Germinal center (tissue), 1 donor: ENCODE measurements at regions not wholly inside any gene's neighbourhood (a gene's known extent, or its start where the extent isn't known, plus 50 kb on each side); places are given as distances from the start of the nearest gene placed in this dataset.
"Not testable (repeated sequence)": the region's sequence is repeated elsewhere in the genome, so short reads cannot be mapped to it uniquely, and the experiment has no call there.

Experiments
- DNase-seq: peaks from one replicate; pipeline ENCODE4 v3.0.0; 2012; ENCODE audit warnings: mixed read lengths, low spot score

DNA sequence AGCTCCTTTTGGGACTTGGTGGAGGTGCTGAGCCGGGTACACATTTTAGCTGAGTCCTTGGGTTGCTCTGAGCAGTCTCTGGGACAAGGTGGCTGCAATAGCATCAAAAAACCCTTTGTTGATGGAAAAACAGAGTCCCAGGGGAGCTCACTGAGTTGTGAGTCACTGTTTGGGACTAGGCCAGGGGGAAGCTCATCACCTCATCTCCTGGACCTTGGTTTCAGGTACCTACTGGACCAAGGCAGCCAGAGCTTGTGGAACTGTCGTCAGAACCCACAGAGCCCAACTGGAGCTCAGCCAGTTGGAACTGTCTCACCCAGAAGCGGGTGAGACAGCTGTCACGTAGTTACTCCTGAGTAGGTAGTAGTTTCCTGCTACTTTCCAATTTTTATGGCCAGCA lies 146.7 kb downstream of the HLX start:
- no peak for DNase-seq

DNA sequence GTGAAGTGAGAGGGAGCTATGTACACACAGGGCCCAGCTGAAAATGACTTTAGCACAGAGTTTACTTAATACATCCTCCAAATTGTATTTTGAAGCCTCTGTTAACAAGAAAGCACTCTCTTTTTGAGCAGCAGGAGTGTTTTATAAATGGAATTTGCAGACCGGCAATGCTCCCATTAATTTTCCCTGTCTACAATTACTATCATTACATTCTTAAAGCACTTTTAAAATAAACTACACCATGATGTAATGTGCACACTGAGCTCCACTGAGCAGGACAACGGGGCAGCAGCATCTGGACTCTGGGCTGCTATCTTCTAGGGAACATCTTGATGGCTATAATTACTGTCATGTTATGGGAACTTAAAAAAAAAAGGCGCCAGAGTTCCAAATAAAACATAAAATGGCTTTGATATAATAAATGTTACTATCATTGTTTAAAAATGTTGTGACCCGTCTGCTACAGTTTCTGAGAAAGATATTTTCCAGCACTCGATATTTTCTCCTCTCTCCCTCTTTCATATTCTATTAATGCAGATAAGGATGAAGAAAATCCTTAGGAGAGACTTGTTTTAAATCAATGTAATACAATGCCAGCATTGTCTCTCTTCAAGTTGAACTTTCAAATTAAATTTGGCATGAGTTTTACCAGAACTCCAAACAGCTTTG lies 150.9 kb downstream of the HLX start:
- no peak for DNase-seq

DNA sequence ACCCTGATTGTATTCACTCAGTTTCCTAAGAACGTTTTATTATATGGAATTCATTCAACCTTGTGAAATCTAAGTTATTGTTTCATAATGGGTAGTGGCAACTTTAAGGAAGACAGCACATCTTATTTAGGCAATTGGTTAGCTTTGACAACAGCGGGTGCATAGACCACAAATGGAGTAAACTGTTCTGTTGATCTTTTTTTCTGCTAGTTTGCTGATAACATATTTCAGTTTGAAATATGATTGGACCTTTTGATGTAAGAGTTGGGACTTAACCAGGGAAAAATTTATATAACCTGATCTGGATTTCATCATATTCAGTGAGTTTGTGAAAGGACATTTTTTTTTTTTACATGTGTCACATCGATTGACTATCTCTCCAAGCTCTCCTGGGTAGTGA lies 151.7 kb downstream of the HLX start:
- DNase-seq, result no peak

DNA sequence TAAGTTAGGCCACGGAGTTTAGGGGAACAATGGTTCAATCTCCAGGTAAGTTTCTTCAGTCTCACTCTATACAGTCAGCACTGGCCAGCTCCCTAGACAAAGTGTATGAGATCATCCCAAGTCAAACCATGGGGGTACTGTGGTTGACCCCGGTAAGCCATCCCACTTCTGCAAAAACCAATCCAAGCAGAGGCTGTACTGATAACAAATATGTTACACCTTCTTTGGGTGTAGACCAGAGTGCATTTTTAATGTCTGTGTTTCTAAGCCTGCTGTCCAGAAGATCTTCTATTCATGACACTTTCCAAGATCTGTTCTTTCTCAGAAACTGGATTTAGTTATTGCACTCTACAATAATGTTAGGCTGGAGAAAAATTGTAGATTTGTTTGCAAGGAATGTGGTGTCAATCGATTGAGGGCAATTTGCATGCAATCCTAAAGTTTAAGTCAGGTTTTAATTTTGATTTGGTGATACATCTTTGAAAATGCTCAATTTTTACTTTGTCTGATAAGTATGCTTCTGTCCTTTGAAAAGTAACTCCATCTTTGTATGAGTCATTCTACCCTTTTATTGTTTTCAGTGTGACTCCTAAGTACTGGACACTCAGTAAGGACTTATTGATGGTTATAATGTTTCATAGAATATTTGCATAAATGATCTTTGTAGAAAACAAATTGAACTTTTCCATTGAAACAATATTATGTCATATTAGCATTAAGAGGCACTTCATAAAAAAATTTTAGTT lies 152.4 kb downstream of the HLX start:
- no peak for DNase-seq

DNA sequence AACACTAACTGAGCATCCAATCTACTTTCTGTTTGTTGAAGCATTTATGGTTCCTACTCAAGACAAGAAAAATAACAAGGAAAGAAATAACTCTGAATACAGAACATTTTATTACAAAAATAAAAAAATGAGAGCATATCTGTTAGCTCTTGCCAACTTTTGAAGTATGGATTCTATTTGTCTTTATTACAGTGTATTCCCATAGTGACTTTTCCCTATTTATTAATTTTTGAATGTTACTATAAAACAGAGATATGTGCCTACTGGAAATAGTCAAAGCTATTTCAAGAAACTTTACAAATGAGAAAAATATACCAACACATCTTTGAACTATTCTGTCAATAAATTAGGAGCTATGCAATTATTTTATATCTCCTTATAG lies 153.0 kb downstream of the HLX start:
- DNase-seq, result no peak

DNA sequence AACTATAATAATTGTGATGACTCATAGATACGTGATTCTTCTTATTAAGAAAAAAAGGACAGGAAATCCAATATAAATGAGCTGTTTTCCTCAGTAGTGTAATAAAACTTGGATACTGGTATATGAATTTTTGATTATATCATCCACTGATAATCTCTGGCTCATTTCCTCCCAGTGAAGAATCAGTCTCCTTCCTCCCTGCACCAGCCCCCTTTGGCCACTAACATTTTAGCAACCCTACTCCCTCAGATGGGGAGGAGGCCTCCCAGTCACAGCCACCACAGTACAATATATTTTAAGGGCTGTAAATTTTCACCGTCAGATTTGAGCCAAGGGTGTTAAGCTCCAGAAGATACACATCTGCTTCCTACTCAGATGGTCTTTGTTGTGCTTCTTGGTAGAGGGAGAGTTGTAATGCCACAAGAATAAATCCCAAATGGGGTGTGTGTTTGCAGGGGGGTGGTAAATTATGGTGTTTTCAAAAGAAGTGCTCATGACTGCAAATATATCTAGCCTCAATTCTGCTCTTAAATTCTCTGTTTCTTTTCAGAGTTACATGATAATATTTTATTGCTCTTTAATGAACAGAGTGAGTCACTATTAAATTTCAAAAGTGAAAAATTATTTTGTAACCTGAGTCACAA lies 153.5 kb downstream of the HLX start:
- DNase-seq, result no peak

DNA sequence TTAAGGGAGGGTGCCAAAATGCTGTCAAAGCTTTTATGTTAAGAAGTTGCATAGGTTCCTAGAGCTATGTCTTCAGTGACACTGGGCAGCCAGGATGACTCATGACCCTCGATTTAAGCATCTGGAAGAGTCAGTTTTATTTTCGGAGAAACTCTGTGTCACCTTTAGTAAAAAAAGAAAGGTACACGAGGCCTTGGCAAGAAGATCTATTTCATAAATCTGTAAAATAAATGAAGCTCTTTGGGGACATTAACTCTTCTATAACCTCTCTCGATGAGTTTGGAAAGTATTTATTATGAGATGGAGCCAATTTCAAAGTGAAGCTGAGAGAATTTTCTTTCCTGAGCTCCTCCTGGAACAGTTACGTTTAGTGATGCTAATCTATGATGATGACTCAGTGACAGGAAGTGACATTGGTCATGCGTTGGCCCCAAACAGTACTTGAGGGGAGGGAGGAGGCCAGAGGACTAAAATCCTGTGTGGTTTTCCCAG lies 156.5 kb downstream of the HLX start:
- no peak for DNase-seq

DNA sequence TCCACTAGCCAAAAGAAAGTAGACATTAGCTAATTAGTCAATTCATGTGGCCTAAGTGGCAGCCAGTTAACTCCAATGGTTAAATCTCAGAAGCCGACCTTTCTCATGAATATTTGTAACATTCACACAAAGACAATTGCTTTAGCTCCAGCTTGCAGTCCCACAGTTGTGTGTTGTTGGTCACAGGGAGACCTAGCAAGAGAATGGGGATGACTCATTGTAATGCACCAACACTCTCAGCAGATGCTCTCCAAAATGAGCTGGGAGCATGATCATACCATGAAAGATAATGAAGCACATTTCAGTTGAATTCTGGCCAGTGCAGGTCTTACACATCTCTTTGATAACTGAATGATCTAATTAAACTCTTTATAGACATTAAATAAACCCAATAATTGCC lies 160.4 kb downstream of the HLX start:
- DNase-seq, result no peak

DNA sequence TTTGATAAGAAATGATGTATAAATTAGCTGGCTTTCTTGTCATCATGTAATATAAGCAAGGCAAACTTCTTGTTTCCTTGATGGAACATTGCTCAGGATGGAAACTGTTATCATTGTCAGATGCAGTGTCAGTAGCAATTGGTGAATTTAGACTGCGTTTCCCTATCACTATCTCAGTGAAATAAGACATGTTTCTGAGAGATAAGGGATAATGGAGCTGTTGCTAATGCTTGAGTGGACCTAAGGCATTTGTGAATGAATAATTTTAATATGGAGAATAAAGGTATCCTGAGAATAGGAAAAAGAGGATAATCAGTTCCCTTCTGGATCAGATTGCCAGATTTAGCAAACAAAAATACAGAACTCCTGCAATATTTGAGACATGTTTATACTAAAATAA lies 160.9 kb downstream of the HLX start:
- DNase-seq, result no peak

DNA sequence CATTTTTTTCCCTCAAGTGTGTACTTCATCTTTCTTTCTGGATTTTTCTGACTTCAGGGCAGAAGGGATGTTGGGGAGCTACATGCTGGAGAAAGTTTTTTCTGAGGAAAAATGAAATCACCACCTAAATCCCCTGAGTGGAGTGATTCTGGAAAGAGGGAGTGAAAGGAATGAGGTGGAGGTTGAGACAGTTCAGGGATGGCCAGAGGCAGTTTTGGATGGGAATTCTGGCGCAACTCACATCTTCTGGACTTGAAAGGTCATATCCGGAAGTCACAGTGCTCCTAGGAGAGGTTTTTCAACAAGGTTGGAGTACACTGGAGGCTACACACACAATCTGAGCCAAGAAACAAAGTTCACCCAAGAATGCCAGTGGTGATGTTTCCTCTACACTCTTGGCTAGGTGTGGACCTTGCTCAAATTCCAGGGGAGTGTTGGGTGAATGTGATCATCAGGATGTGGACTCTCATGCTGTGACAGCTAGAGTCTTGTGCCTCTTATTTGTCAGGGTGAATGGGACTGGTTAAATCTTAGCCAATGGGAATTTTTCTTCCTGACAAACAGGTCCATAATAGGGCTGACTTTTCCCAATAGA lies 161.5 kb downstream of the HLX start:
- no peak for DNase-seq

DNA sequence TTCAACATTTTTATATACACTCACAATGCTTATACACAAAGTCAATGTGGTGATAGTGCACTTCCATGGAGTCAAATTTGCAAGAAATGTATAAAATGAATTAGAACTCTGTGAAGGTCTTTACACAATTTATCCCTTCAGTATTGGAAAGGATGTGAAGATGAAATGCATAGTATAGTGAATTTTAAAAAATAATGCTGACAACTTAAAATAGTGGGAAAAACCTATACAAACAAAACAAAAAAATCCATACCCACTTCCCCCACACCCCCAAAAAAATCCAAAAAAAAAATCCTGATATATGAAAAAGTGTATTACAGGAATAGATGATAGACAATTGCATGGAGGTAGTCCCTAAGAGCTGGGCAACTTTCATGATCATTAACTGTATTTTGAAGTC lies 165.3 kb downstream of the HLX start:
- DNase-seq, result no peak

DNA sequence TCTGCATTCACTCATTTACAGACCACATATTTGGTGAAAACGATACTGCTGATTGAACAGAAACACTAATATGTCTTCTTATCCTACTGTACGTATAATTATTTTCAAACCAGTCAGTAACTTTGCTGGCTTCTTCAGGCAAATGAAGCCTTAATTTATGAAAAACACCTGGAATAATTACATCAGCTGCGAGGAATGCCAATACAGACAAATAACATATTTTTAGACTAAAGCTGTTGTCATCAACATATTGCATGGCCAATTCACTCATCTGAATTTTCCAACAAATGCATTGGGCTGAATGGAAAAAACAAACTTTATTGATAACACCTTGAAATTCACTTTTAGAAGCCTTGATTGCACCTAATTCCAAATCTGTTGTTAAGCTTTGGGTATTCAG lies 165.9 kb downstream of the HLX start:
- no peak for DNase-seq

DNA sequence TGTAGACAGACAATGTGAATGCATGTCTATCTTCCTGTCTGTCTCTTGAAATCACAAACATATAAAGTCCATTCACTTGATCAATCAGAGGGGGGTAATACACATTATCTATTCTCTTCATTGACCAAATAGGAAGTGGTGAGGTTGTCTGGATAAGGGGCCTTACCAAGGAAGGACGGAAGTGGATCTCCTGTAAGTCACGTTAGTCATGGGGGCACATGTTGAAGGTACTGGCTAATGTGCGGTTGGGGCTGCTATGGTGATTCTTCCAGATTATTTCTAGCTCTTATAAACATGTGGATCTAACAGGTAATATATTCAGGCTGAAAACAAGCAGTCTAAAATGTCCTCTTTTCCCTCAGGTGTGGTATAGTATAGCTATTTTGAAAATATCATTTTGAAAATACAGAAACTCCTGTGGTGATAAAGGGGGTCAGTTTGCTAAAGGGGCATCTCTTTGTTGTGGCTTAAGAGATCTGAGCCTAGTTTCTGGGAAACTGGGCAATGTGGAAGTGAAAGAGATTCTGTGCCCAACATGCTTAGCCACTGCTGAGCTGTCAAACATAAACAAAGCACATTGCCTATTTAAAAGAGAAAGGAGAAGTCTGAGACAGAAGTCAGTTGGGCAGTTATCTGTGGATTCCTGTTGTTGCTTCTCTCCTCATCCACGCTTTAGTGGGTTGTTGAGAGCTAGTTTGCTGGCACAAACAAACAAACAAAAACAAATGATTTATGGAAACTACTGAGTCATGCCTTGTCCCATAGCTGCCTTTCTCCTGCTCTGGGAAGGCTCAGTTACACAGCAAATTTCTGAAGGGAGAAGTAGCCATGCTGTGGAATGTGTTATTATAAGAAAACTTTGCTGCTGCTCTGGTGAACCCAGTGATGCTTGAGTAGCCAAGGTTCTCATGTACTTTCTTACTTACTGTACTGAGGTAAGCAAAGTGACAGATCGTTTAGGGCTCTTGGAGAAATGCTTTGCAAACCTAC lies 166.9 kb downstream of the HLX start:
- DNase-seq, result peak; percentile 67

DNA sequence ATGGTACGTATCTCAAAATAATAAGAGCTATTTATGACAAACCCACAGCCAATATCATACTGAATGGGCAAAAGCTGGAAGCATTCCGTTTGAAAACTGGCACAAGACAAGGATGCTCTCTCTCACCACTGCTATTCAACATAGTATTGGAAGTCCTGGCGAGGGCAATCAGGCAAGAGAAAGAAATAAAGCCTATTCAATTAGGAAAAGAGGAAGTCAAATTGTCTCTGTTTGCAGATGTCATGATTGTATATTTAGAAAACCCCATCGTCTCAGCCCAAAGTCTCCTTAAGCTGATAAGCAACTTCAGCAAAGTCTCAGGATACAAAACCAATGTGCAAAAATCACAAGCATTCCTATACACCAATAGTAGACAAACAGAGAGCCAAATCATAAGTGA lies 172.1 kb downstream of the HLX start:
- DNase-seq, result not testable (repeated sequence)

DNA sequence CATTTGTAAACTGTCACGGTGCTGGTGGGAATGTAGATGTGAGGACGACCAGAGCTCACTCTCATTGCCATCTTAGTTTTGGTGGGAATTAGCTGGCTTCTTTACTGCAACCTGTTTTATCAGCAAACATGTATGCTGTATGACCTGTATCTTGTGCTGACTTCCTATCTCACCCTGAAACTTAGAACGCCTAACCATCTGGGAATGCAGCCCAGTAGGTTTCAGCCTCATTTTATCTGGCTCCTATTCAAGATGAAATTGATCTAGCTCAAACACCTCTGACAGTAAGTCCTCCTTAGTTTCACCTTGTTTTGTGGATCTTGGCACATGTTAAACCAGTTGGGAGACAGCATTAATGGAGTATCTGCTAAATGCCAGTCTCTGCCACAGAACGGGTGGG lies 174.6 kb downstream of the HLX start:
- DNase-seq, result no peak

DNA sequence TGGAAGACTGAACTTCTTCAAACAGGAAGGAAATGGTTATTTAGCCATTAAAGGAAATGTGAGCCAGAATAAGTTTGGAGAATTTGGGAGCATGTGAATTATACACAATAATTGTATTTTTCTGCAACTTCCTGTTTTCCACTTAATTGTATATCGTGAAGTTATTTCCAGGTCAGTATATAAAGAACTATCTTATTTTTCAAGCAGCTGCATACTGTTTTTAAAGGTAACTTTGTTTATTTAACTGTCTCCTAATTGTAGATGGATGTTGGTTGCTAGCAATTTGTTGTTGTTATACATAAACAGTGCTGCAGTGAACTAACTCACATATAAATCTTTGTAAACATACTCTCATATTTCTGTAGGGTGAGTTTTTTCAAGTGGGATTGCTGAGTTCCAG lies 180.3 kb downstream of the HLX start:
- no peak for DNase-seq

DNA sequence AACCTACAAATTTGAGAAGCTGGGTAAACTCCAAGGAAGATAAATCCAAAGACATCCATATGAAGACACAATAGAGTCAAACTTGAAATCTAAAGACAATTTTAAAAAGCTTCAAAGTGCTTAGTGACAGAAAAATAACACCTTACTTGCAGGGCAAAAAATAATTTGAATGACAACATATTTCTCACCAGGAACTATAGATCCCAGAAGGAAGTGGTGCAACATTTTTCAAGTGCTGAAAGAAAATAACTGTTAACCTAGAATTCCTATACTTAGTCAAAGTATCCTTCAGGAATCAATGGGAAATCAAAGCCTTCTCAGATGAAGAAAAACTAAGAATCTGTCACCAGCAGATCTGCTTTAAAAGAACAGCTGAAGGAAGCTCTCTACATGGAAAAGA lies 184.4 kb downstream of the HLX start:
- DNase-seq, result no peak

DNA sequence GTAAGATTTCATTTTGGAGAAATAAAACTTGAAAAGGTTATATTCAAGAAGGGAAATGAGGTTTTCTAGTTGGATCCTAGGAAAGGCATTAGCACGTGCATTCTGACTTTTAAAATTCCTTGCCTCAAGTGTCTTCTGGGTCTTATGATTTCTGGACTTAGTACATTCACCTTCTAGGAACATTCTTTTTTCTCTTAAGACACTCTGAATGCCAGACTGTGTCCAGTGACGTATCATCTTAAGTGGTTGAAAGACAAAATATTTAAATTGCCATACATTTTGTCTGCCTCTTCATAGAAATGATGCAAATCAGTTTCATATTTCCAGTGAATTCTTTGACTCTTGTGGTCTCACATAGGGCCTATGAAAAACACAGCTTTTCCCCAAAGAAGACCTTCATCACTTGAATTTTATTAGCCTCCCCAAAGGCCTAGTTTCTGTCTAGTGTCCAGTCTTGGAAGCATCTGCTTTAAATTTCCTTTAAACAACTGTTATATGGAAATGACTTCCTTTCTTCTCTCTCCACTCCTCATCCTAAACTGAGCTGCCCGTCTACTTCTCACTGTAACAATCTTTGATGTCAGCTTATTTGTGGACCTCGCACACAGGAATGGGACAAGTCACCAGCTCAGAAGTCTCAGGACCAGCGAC lies 187.2 kb downstream of the HLX start:
- DNase-seq, result no peak

DNA sequence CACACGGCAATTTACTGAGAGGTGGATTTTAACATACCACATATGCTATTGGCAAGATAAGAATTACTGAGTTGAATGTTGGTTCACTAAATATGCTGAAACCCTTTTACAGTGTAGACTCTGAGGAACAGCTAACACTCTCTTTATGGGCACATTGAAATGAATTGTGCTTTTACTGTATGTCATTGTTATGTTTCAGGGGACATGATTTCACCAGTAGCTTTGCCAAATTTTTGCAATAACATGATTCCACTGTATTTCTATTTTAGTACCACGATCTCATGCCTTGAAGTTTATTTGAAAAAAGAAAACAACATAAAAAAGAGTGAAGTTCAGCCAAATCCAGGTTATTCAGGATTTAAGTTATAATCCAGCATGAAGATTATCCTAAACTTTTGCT lies 188.5 kb downstream of the HLX start:
- no peak for DNase-seq

DNA sequence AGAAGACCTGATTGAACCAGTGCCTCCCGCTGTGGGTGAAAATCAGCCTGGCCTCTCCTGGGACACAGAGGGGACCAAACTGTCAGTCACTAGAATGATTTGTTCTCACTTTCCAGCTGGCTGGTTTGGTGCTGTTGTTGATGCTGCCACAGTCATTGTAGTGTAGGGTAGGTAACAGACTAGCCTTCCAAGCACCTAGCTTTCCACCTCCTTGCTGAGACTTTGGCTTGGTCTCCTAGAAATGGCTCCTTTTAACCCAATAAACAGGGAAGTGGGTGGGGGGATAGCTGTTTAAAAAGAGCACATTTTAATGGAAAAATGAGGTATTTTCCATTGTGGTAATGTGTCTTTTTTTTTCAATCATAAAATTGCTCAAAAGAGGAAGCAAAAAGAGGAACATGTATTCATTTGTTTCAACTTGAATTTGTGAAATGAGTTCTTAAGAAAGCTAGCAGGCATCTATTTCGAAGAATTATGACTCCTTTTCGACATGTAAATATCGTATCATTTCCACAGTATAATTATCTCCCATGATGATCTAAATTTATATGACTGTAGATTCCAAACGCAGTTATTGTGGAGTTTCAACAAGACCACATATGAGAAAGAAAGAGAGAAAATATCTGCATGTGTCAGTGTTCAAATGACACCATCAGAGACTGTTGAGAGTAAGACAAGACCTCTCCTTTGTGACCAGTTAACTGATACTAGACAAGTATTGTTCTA lies 190.1 kb downstream of the HLX start:
- DNase-seq, result peak; percentile 74

DNA sequence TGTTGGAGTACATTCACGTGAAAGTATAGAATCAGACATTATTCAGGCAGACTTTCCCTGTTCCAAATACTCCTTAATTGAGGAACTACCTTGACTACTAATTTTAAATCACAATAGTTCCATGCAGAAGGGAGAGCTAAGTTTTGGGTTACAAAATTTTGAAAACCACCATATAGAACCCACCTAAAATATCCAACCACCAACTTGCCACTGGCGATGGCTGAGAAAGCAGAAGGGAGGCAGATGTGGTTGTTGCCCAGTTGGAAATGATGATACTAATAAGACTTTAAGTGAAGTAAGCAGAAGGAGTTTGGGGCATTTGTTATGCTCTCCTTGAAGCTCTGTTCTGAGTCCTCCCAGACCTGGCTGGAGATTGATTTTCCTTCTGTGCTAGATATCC lies 190.7 kb downstream of the HLX start:
- DNase-seq, result no peak
